Parathyroid adenoma (tissue), 2 donors: ENCODE measurements at regions not wholly inside any gene's neighbourhood (a gene's known extent, or its start where the extent isn't known, plus 50 kb on each side); places are given as distances from the start of the nearest gene placed in this dataset.

ENCODE experiments used
- H2AFZ ChIP-seq: fragments of 300-600 bp; sonication (generic); one replicate; pipeline ENCODE4 v1.7.0; 2017; ENCODE audit warnings: antibody characterized with exemption, mild to moderate bottlenecking
- H3K27ac ChIP-seq: fragments of 300-600 bp; sonication (generic); one replicate; pipeline ENCODE4 v1.7.0; 2017
- H3K27me3 ChIP-seq: fragments of 300-600 bp; sonication (generic); one replicate; pipeline ENCODE4 v1.7.0; 2017; ENCODE audit warnings: low read length; ENCODE audit not compliant: control insufficient read depth, insufficient read depth
- H3K36me3 ChIP-seq: fragments of 300-600 bp; sonication (generic); one replicate; pipeline ENCODE4 v1.7.0; 2017; ENCODE audit warnings: low read length; ENCODE audit not compliant: control insufficient read depth, insufficient read depth
- H3K4me1 ChIP-seq: fragments of 300-600 bp; sonication (generic); one replicate; pipeline ENCODE4 v1.7.0; 2017; ENCODE audit warnings: control low read depth
- H3K4me2 ChIP-seq: fragments of 300-600 bp; sonication (generic); one replicate; pipeline ENCODE4 v1.7.0; 2017; ENCODE audit warnings: low read length
- H3K4me3 ChIP-seq: fragments of 300-600 bp; sonication (generic); one replicate; pipeline ENCODE4 v1.7.0; 2017; ENCODE audit warnings: low read depth, low read length
- H3K79me2 ChIP-seq: fragments of 300-600 bp; sonication (generic); one replicate; pipeline ENCODE4 v1.7.0; 2017; ENCODE audit warnings: control low read depth
- H3K9ac ChIP-seq: fragments of 300-600 bp; sonication (generic); one replicate; pipeline ENCODE4 v1.7.0; 2017; ENCODE audit warnings: mild to moderate bottlenecking
- H3K9me3 ChIP-seq: fragments of 300-600 bp; sonication (generic); one replicate; pipeline ENCODE4 v1.7.0; 2017; ENCODE audit warnings: low read length; ENCODE audit not compliant: control insufficient read depth
- TF ChIP-seq, protein P1 (sequence below): fragments of 300-600 bp; sonication (generic); IDR thresholded peaks from one replicate; pipeline ENCODE4 v1.7.0; 2017; ENCODE audit warnings: antibody characterized with exemption, mild to moderate bottlenecking
- donor health status: primary hyperparathyroidism.

DNA sequence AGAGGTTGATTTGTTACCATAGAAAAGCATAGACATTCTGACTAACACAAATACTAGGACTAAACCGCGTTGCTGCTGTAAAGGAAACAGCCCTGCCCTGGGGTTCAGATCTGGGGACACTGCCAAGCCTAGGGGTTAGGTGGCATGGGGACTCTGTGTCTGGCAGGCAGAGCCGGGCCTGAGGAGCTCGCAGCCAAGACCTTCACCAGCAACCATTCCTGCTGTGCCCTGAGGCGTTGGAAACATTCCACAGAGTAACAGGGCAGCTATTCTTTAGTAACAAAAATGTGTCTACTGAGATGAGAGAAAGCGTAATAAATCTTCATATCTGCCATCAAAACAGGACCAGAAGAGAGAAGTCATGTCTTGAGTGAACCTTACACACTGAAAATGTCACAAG is 280.5 kb downstream of the POM121L12 start:
- H3K4me1 ChIP-seq: no peaks in the 10 kb centered on the region
- H3K4me3 ChIP-seq: no peak overlapping the region

DNA sequence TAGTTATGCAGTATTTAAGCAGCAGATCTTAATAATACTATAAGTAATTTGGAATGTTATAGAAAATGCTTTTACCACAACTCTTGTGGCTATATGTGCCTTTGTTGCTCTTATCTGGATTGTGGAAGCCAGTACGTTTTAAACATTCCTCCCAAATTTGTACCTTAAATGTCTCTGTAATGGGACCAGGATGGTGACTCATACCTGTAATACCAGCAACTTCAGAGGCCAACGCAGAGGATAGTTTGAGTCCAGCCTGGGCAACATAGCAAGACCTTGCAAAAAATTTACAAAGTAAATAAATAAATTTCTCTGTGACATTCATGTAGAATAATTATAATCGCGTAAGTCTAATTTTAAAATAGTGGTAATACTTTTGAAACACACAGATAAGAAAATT is 283.1 kb downstream of the POM121L12 start:
- Histone ChIP-seq H3K36me3 (no peaks in the 10 kb centered on the region), H2AFZ (no peak overlapping the region), H3K4me1 (no peaks in the 10 kb centered on the region), H3K9me3 (no peaks in the 10 kb centered on the region), H3K79me2 (no peaks in the 10 kb centered on the region), H3K4me2 (no peak overlapping the region), H3K9ac (no peak overlapping the region), H3K27ac (no peak overlapping the region), H3K27me3 (no peaks in the 10 kb centered on the region), H3K4me3 (no peak overlapping the region)
- TF ChIP-seq, protein P1, sequence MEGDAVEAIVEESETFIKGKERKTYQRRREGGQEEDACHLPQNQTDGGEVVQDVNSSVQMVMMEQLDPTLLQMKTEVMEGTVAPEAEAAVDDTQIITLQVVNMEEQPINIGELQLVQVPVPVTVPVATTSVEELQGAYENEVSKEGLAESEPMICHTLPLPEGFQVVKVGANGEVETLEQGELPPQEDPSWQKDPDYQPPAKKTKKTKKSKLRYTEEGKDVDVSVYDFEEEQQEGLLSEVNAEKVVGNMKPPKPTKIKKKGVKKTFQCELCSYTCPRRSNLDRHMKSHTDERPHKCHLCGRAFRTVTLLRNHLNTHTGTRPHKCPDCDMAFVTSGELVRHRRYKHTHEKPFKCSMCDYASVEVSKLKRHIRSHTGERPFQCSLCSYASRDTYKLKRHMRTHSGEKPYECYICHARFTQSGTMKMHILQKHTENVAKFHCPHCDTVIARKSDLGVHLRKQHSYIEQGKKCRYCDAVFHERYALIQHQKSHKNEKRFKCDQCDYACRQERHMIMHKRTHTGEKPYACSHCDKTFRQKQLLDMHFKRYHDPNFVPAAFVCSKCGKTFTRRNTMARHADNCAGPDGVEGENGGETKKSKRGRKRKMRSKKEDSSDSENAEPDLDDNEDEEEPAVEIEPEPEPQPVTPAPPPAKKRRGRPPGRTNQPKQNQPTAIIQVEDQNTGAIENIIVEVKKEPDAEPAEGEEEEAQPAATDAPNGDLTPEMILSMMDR: no peak

More for the DNA sequence above, 280.5 kb downstream of the POM121L12 start:
- no peak overlapping the region for H3K9ac ChIP-seq
- no peaks in the 10 kb centered on the region for H3K27me3 ChIP-seq
- no peaks in the 10 kb centered on the region for H3K36me3 ChIP-seq
- TF ChIP-seq, protein P1: no peak
- H3K27ac ChIP-seq: no peak overlapping the region
- no peak overlapping the region for H3K4me2 ChIP-seq
- no peaks in the 10 kb centered on the region for H3K79me2 ChIP-seq
- H2AFZ ChIP-seq: no peak overlapping the region
- H3K9me3 ChIP-seq: no peaks in the 10 kb centered on the region

DNA sequence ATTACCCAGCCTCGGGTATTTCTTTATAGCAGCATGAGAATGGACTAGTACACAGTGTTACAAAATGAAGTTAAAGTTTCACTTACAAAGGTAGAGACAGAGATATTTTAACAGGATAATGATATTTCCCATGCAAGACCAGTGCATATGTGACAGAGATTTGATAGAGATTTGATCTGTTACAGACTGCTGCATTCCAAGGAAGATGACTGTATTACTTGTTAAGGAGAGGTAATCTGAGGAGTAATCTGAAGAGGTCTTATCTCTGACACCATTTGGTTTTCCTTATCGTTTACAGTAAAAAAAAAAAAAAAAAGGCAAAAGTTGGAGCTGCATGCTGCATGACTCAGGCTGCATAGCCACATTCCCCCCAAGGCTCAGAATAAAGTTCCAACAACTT is 289.6 kb downstream of the POM121L12 start:
- H3K4me2 ChIP-seq: no peak overlapping the region
- no peaks in the 10 kb centered on the region for H3K79me2 ChIP-seq
- H3K27ac ChIP-seq: no peak overlapping the region
- H3K36me3 ChIP-seq: no peaks in the 10 kb centered on the region
- H3K4me1 ChIP-seq: no peaks in the 10 kb centered on the region
- no peak overlapping the region for H2AFZ ChIP-seq
- no peak overlapping the region for H3K9ac ChIP-seq
- H3K9me3 ChIP-seq: no peaks in the 10 kb centered on the region
- H3K27me3 ChIP-seq: no peaks in the 10 kb centered on the region
- TF ChIP-seq, protein P1: no peak
- H3K4me3 ChIP-seq: no peak overlapping the region

DNA sequence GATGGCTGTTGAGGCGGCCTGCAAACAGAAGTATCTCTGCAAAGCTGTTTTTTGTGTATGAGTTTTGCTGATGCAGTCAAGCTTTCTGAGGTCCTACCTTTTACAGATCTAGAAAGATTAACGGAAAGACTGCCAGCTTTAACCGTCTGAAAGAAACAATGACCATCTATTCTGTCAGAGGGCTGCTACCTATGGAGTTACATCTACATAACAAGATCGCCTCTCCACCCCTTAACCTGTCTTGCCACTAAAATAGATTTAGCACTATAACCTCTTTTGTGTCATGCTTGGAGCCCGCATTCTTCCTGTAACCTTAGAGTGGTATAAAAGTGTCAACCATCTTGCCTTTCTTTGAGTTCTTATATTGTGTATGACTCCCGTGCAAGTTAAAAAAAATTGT is 291.2 kb downstream of the POM121L12 start:
- Histone ChIP-seq H3K36me3 (no peaks in the 10 kb centered on the region), H3K4me1 (no peaks in the 10 kb centered on the region), H3K4me3 (no peak overlapping the region), H3K9ac (no peak overlapping the region), H3K79me2 (no peaks in the 10 kb centered on the region), H3K9me3 (no peaks in the 10 kb centered on the region), H3K27ac (no peak overlapping the region), H2AFZ (no peak overlapping the region), H3K4me2 (no peak overlapping the region), H3K27me3 (no peaks in the 10 kb centered on the region)
- TF ChIP-seq, protein P1: no peak

DNA sequence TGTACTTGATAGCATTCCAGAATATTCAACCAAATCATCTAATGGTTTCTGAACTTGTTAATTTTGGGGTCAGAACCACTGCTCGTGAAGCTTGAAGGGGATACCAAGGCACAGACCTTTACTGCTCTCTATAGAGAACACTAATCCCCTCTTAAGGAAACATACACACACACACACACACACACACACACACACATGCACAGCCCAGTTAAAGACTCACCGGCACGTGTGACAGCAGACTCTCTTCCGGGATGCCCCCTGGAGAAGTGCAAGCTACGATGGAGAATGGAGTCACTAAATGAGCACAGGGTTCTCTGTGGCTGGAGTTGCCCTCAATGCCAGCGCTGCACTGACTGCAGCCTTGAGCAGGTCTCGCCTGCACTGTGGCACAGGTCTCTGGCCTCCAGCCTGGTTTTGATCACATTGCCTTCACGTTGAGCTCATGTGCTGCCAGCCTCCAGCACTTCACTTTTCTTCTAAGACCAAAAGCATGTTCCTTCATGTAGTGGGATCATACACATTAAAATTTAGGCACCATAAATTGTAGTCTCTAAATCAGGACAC is 300.8 kb downstream of the POM121L12 start:
- Histone ChIP-seq H3K27ac (no peak overlapping the region), H3K36me3 (no peaks in the 10 kb centered on the region), H2AFZ (no peak overlapping the region), H3K4me3 (no peak overlapping the region), H3K79me2 (no peaks in the 10 kb centered on the region), H3K4me1 (no peaks in the 10 kb centered on the region), H3K4me2 (no peak overlapping the region), H3K9me3 (no peaks in the 10 kb centered on the region), H3K27me3 (no peaks in the 10 kb centered on the region), H3K9ac (no peak overlapping the region)
- TF ChIP-seq, protein P1: no peak
